ENCODE measurements at regions not wholly inside any gene's neighbourhood (a gene's known extent, or its start where the extent isn't known, plus 50 kb on each side); places are given as distances from the start of the nearest gene placed in this dataset.

DNA sequence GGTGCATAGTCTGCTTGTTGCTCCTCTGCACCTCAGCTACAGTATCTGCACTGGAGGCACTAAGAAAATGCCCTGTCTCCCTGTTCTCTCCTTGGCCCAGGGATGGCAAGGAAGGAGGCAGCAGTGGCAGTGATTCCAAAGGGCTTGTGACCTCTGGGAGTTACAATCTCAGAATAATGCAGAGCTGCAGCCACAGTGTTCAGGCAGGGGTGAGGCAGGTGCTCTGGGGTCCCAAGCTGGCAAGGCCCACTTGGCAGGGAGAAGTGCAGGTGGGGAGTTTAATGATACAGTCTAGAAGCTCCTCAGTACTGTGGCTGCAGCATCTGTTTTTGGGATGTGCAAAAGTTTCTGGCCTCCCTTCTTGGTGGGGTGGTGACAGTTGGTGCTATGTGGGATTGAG lies 456.4 kb downstream of the CCSER2 start:
- TF ChIP-seq, protein P1, sequence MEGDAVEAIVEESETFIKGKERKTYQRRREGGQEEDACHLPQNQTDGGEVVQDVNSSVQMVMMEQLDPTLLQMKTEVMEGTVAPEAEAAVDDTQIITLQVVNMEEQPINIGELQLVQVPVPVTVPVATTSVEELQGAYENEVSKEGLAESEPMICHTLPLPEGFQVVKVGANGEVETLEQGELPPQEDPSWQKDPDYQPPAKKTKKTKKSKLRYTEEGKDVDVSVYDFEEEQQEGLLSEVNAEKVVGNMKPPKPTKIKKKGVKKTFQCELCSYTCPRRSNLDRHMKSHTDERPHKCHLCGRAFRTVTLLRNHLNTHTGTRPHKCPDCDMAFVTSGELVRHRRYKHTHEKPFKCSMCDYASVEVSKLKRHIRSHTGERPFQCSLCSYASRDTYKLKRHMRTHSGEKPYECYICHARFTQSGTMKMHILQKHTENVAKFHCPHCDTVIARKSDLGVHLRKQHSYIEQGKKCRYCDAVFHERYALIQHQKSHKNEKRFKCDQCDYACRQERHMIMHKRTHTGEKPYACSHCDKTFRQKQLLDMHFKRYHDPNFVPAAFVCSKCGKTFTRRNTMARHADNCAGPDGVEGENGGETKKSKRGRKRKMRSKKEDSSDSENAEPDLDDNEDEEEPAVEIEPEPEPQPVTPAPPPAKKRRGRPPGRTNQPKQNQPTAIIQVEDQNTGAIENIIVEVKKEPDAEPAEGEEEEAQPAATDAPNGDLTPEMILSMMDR (IDR thresholded peaks at IDR 0.05) = no peak
- TF ChIP-seq POLR2A (IDR thresholded peaks at IDR 0.05) = no peak
